Activated T-cell treated with anti-CD3 and anti-CD28 coated beads, Interleukin-2, amount 50 U/mL, for 72 hours (primary cell): ENCODE measurements at regions not wholly inside any gene's neighbourhood (a gene's known extent, or its start where the extent isn't known, plus 50 kb on each side); places are given as distances from the start of the nearest gene placed in this dataset.
A peak's percentile ranks its signal among the peaks of the same experiment; 100 is the strongest.

ENCODE experiments used
- ATAC-seq, 2 donors: fragments of 150-1000 bp; cut with Tn5 transposase; replicated peaks in 1 of 2; 2 replicates each; pipeline ENCODE4 v1.10.0; 2021; ENCODE audit warnings: moderate library complexity in 2 of 2, mild to moderate bottlenecking in 1 of 2
- DNase-seq, 2 donors: peaks; one replicate each; pipeline ENCODE4 v3.0.0; 2021 to 2022; ENCODE audit warnings: mixed read lengths in 1 of 2
- H3K27ac Mint-ChIP-seq: one replicate; pipeline ENCODE4 v1.8.0; 2022; ENCODE audit warnings: mild to moderate bottlenecking, moderate library complexity, mixed read lengths
- H3K27me3 Mint-ChIP-seq: one replicate; pipeline ENCODE4 v1.8.0; 2022; ENCODE audit warnings: low read depth, mixed read lengths
- H3K36me3 Mint-ChIP-seq, 2 donors: one replicate each; pipeline ENCODE4 v1.8.0; 2022; ENCODE audit warnings: mixed read lengths in 2 of 2, mild to moderate bottlenecking in 1 of 2; ENCODE audit not compliant: insufficient read depth in 2 of 2
- H3K4me1 Mint-ChIP-seq: one replicate; pipeline ENCODE4 v1.8.0; 2022; ENCODE audit warnings: low read depth, mixed read lengths
- H3K4me3 Mint-ChIP-seq, 2 donors: one replicate each; pipeline ENCODE4 v1.8.0; 2022; ENCODE audit warnings: mild to moderate bottlenecking in 2 of 2, mixed read lengths in 2 of 2, moderate library complexity in 2 of 2
- H3K9me3 Mint-ChIP-seq, 2 donors: one replicate each; pipeline ENCODE4 v1.8.0; 2022; ENCODE audit warnings: mixed read lengths in 2 of 2

- peaks cover 23% of the 10 kb centered on the region for H3K27me3 Mint-ChIP-seq
- no peak overlapping the region for H3K27ac Mint-ChIP-seq
- H3K4me1 Mint-ChIP-seq: no peaks in the 10 kb centered on the region
- H3K4me3 Mint-ChIP-seq: no peak overlapping the region
- DNase-seq (no peak), ATAC-seq (no peak)
- no peaks in the 10 kb centered on the region for H3K9me3 Mint-ChIP-seq
- H3K36me3 Mint-ChIP-seq: no peaks in the 10 kb centered on the region
These were observed 119.8 kb upstream of the ATP8B1 start for GRCh38 chr18:57922885-57923284.

- ATAC-seq: peak; percentile 58 to 87
- Mint-ChIP-seq H3K36me3 (no peaks in the 10 kb centered on the region), H3K9me3 (no peaks in the 10 kb centered on the region), H3K27ac (no peak overlapping the region), H3K27me3 (peaks cover 23% of the 10 kb centered on the region), H3K4me1 (no peaks in the 10 kb centered on the region), H3K4me3 (no peak overlapping the region)
- DNase-seq: peak; percentile 1 to 33
These were observed 118.6 kb upstream of the ATP8B1 start for GRCh38 chr18:57921708-57922107.

- DNase-seq: no peak
- H3K4me1 Mint-ChIP-seq: peaks cover 14% of the 10 kb centered on the region
- no peaks in the 10 kb centered on the region for H3K9me3 Mint-ChIP-seq
- no peak for ATAC-seq
- H3K27ac Mint-ChIP-seq: no peak overlapping the region
- H3K4me3 Mint-ChIP-seq: no peak overlapping the region
- H3K27me3 Mint-ChIP-seq: peaks cover 36% of the 10 kb centered on the region
- no peaks in the 10 kb centered on the region for H3K36me3 Mint-ChIP-seq
These were observed 116.9 kb upstream of the ATP8B1 start for GRCh38 chr18:57920036-57920435.

GRCh38 chr18:57918601-57919000 is 115.5 kb upstream of the ATP8B1 start:
- ATAC-seq: no peak
- no peak overlapping the region for H3K27ac Mint-ChIP-seq
- no peak overlapping the region for H3K4me3 Mint-ChIP-seq
- H3K4me1 Mint-ChIP-seq: peaks cover 14% of the 10 kb centered on the region
- H3K36me3 Mint-ChIP-seq: no peaks in the 10 kb centered on the region
- H3K27me3 Mint-ChIP-seq: peaks cover 30% of the 10 kb centered on the region
- DNase-seq: no peak
- no peaks in the 10 kb centered on the region for H3K9me3 Mint-ChIP-seq

GRCh38 chr18:57916684-57917083 is 113.6 kb upstream of the ATP8B1 start:
- Mint-ChIP-seq H3K36me3 (no peaks in the 10 kb centered on the region), H3K27me3 (peaks cover 30% of the 10 kb centered on the region), H3K4me1 (peaks cover 14% of the 10 kb centered on the region), H3K27ac (no peak overlapping the region), H3K4me3 (no peak overlapping the region), H3K9me3 (no peaks in the 10 kb centered on the region)
- no peak for ATAC-seq
- no peak for DNase-seq

- Mint-ChIP-seq H3K27me3 (peaks cover 30% of the 10 kb centered on the region), H3K4me1 (peaks cover 14% of the 10 kb centered on the region), H3K4me3 (no peak overlapping the region), H3K27ac (no peak overlapping the region), H3K36me3 (no peaks in the 10 kb centered on the region), H3K9me3 (no peaks in the 10 kb centered on the region)
- DNase-seq (peak; percentile 3 to 12), ATAC-seq (peak in 1 of 2 donors; percentile 50)
These were observed 112.9 kb upstream of the ATP8B1 start for GRCh38 chr18:57915865-57916582.

- DNase-seq (no peak), ATAC-seq (no peak)
- Mint-ChIP-seq H3K9me3 (no peaks in the 10 kb centered on the region), H3K36me3 (no peaks in the 10 kb centered on the region), H3K27ac (no peak overlapping the region), H3K27me3 (peaks cover 30% of the 10 kb centered on the region), H3K4me1 (peaks cover 14% of the 10 kb centered on the region), H3K4me3 (no peak overlapping the region)
These were observed 112.1 kb upstream of the ATP8B1 start for GRCh38 chr18:57915248-57915647.

GRCh38 chr18:57913686-57914085 is 110.6 kb upstream of the ATP8B1 start:
- Mint-ChIP-seq H3K4me1 (peaks cover 14% of the 10 kb centered on the region), H3K27me3 (peaks cover 21% of the 10 kb centered on the region), H3K9me3 (no peaks in the 10 kb centered on the region), H3K36me3 (no peaks in the 10 kb centered on the region), H3K27ac (no peak overlapping the region), H3K4me3 (no peak overlapping the region)
- ATAC-seq (no peak), DNase-seq (no peak)

GRCh38 chr18:57910817-57911216 is 107.7 kb upstream of the ATP8B1 start:
- Mint-ChIP-seq H3K4me3 (no peak overlapping the region), H3K27me3 (peaks cover 29% of the 10 kb centered on the region), H3K36me3 (no peaks in the 10 kb centered on the region), H3K27ac (no peak overlapping the region), H3K4me1 (peaks cover 6% of the 10 kb centered on the region), H3K9me3 (no peaks in the 10 kb centered on the region)
- ATAC-seq: no peak
- peak; percentile 22 to 24 for DNase-seq

GRCh38 chr18:57910134-57910533 is 107.0 kb upstream of the ATP8B1 start:
- Mint-ChIP-seq H3K27ac (no peak overlapping the region), H3K9me3 (no peaks in the 10 kb centered on the region), H3K4me1 (no peaks in the 10 kb centered on the region), H3K27me3 (peaks cover 25% of the 10 kb centered on the region), H3K4me3 (no peak overlapping the region), H3K36me3 (no peaks in the 10 kb centered on the region)
- ATAC-seq (no peak), DNase-seq (no peak)

- ATAC-seq (no peak), DNase-seq (no peak)
- H3K36me3 Mint-ChIP-seq: no peaks in the 10 kb centered on the region
- no peak overlapping the region for H3K27ac Mint-ChIP-seq
- no peaks in the 10 kb centered on the region for H3K9me3 Mint-ChIP-seq
- H3K4me3 Mint-ChIP-seq: no peak overlapping the region
- no peaks in the 10 kb centered on the region for H3K4me1 Mint-ChIP-seq
- H3K27me3 Mint-ChIP-seq: peaks cover 24% of the 10 kb centered on the region
These were observed 106.5 kb upstream of the ATP8B1 start for GRCh38 chr18:57909620-57910019.

- peaks cover 24% of the 10 kb centered on the region for H3K27me3 Mint-ChIP-seq
- ATAC-seq: no peak
- no peak overlapping the region for H3K27ac Mint-ChIP-seq
- DNase-seq: no peak
- H3K9me3 Mint-ChIP-seq: no peaks in the 10 kb centered on the region
- H3K36me3 Mint-ChIP-seq: no peaks in the 10 kb centered on the region
- no peaks in the 10 kb centered on the region for H3K4me1 Mint-ChIP-seq
- no peak overlapping the region for H3K4me3 Mint-ChIP-seq
These were observed 105.0 kb upstream of the ATP8B1 start for GRCh38 chr18:57908092-57908491.

- Mint-ChIP-seq H3K4me1 (no peaks in the 10 kb centered on the region), H3K36me3 (no peaks in the 10 kb centered on the region), H3K27ac (no peak overlapping the region), H3K9me3 (no peaks in the 10 kb centered on the region), H3K4me3 (no peak overlapping the region), H3K27me3 (peaks cover 24% of the 10 kb centered on the region)
- DNase-seq (no peak), ATAC-seq (no peak)
These were observed 104.4 kb upstream of the ATP8B1 start for GRCh38 chr18:57907550-57907949.

- ATAC-seq: no peak
- H3K27ac Mint-ChIP-seq: no peak overlapping the region
- H3K4me1 Mint-ChIP-seq: no peaks in the 10 kb centered on the region
- no peaks in the 10 kb centered on the region for H3K9me3 Mint-ChIP-seq
- DNase-seq: no peak
- peaks cover 24% of the 10 kb centered on the region for H3K27me3 Mint-ChIP-seq
- no peaks in the 10 kb centered on the region for H3K36me3 Mint-ChIP-seq
- no peak overlapping the region for H3K4me3 Mint-ChIP-seq
These were observed 103.7 kb upstream of the ATP8B1 start for GRCh38 chr18:57906852-57907251.
